H1 (cell line): ENCODE measurements at regions not wholly inside any gene's neighbourhood (a gene's known extent, or its start where the extent isn't known, plus 50 kb on each side); places are given as distances from the start of the nearest gene placed in this dataset.

ENCODE experiments used
- MAFK ChIP-seq: IDR thresholded peaks from 2 replicates; pipeline ENCODE4 v1.6.1; 2012; ENCODE audit warnings: low read depth, mild to moderate bottlenecking, improper control_type of control experiment, low read length
- SIN3A ChIP-seq, 2 experiments: IDR thresholded peaks in 1 of 2; conservative IDR thresholded peaks in 1 of 2; 2 replicates each; pipeline ENCODE4 v1.6.1; 2011 to 2012; ENCODE audit warnings: low read length in 2 of 2, improper control_type of control experiment in 1 of 2, low read depth in 1 of 2, mild to moderate bottlenecking in 1 of 2

GRCh38 chr3:159824333-159824732, 164.3 kb upstream of the IL12A start (continued):
- no peak for TF ChIP-seq SIN3A (conservative IDR thresholded peaks at IDR 0.05 in 1 of 2, IDR thresholded peaks at IDR 0.05 in 1 of 2; ENCODE audit: low read depth in 1 of 2, low read length in 2 of 2)
- TF ChIP-seq MAFK: no peak
- TF ChIP-seq, all 59 proteins: peak for 0
